ENCODE measurements at regions not wholly inside any gene's neighbourhood (a gene's known extent, or its start where the extent isn't known, plus 50 kb on each side); places are given as distances from the start of the nearest gene placed in this dataset.

DNA sequence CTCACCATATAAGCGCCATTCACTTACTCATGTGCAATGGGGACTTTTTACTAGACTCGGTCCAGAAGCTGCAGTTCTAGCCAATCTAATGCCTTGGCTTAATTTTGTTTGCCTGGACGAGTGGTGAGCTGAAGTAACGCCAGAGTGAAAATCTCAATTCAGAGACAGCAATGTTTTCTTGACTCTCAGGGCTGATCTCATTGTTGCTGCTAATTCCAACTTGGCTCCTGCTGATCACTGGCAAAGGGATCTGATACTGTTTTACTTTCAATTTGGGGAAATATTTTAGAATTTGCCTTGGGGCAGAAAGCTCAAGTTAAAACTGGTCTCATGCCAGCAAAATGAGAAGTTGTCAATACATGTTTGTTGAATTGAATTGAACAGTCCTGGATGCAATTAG lies 906.6 kb upstream of the CDH2 start:
- no peak overlapping the region for H3K4me3 ChIP-seq (ENCODE audit: low read depth in 1 of 2, low read length in 2 of 2)
- H3K4me1 ChIP-seq (ENCODE audit: insufficient read depth, low read length), result no peaks in the 10 kb centered on the region; the same call in 1 of the 2 replicates
- H3K9ac ChIP-seq (ENCODE audit: low read depth, low read length), result no peak overlapping the region
- no peak overlapping the region for H3K27ac ChIP-seq (ENCODE audit: low read length)
- H3K79me2 ChIP-seq (ENCODE audit: insufficient read depth, low read length), result no peaks in the 10 kb centered on the region
- H3K27me3 ChIP-seq (ENCODE audit: insufficient read depth, low read length, poor library complexity), result no peaks in the 10 kb centered on the region
- H3K36me3 ChIP-seq (ENCODE audit: insufficient read depth, low read length), result no peaks in the 10 kb centered on the region
- no peaks in the 10 kb centered on the region for H3K9me3 ChIP-seq (ENCODE audit: insufficient read depth, low read length, severe bottlenecking)
- no peaks in the 10 kb centered on the region for H4K20me1 ChIP-seq (ENCODE audit: insufficient read depth, low read length)
- no peak for DNase-seq
- no peak for ATAC-seq (ENCODE audit: insufficient read depth, low read depth)
- H2AFZ ChIP-seq (ENCODE audit: low read depth, low read length), result no peak overlapping the region
- H3K4me2 ChIP-seq (ENCODE audit: insufficient read depth, low read length), result no peak overlapping the region
- TF ChIP-seq, protein P1, sequence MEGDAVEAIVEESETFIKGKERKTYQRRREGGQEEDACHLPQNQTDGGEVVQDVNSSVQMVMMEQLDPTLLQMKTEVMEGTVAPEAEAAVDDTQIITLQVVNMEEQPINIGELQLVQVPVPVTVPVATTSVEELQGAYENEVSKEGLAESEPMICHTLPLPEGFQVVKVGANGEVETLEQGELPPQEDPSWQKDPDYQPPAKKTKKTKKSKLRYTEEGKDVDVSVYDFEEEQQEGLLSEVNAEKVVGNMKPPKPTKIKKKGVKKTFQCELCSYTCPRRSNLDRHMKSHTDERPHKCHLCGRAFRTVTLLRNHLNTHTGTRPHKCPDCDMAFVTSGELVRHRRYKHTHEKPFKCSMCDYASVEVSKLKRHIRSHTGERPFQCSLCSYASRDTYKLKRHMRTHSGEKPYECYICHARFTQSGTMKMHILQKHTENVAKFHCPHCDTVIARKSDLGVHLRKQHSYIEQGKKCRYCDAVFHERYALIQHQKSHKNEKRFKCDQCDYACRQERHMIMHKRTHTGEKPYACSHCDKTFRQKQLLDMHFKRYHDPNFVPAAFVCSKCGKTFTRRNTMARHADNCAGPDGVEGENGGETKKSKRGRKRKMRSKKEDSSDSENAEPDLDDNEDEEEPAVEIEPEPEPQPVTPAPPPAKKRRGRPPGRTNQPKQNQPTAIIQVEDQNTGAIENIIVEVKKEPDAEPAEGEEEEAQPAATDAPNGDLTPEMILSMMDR (IDR thresholded peaks at IDR 0.05; ENCODE audit: borderline replicate concordance, extremely low read depth, low read length, poor library complexity, severe bottlenecking), result no peak
- TF ChIP-seq EZH2 (IDR thresholded peaks at IDR 0.05; ENCODE audit: borderline replicate concordance, low read depth, low read length, severe bottlenecking), result no peak

DNA sequence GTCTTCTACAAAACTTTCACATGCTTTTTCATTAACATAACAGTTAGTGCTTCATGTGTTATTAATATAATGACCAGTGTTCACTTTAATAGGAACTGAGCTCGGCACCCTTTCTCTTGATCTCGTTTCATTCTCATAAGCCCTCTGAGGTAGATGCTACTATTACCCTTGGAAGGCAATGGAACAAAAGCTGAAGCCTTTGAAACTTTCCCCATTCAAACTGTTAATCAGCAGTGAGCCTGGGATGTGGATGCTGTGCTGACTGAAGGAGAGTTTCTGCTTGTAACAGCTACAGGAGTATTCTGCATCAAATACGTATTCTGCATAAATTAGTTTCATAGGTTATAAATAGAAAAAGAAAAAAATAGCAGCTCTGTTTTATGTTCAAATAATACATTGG lies 904.0 kb upstream of the CDH2 start:
- TF ChIP-seq EZH2 (IDR thresholded peaks at IDR 0.05; ENCODE audit: borderline replicate concordance, low read depth, low read length, severe bottlenecking), result no peak
- TF ChIP-seq, protein P1 (IDR thresholded peaks at IDR 0.05; ENCODE audit: borderline replicate concordance, extremely low read depth, low read length, poor library complexity, severe bottlenecking), result no peak
- H3K9ac ChIP-seq (ENCODE audit: low read depth, low read length), result no peak overlapping the region
- H3K9me3 ChIP-seq (ENCODE audit: insufficient read depth, low read length, severe bottlenecking), result no peaks in the 10 kb centered on the region
- DNase-seq (no peak), ATAC-seq (ENCODE audit: insufficient read depth, low read depth) (no peak)
- H3K79me2 ChIP-seq (ENCODE audit: insufficient read depth, low read length), result no peaks in the 10 kb centered on the region
- H3K36me3 ChIP-seq (ENCODE audit: insufficient read depth, low read length), result no peaks in the 10 kb centered on the region
- no peaks in the 10 kb centered on the region for H4K20me1 ChIP-seq (ENCODE audit: insufficient read depth, low read length)
- no peak overlapping the region for H3K4me2 ChIP-seq (ENCODE audit: insufficient read depth, low read length)
- peaks cover 4% of the 10 kb centered on the region; the same call in 1 of the 2 replicates for H3K4me1 ChIP-seq (ENCODE audit: insufficient read depth, low read length)
- no peaks in the 10 kb centered on the region for H3K27me3 ChIP-seq (ENCODE audit: insufficient read depth, low read length, poor library complexity)
- no peak overlapping the region for H3K27ac ChIP-seq (ENCODE audit: low read length)
- H3K4me3 ChIP-seq (ENCODE audit: low read depth in 1 of 2, low read length in 2 of 2), result no peak overlapping the region
- no peak overlapping the region for H2AFZ ChIP-seq (ENCODE audit: low read depth, low read length)

DNA sequence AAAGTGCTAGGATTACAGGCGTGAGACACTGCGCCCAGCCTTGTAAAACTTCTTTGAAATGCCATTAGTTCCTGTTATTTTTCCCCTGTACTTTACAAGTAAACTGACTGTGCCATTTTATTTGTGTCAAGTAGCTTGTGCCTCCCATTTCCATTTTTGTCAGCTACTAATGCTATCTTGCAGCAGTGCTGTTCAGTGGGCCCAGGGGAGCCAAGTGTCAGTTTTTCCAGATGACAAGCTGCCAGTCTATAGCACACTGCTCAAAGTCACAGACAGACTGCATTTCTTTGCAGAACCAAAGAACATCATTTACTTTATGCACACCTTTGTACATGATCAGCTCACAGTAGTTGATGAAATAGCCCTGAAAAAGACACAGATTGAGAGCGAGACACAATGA lies 901.3 kb upstream of the CDH2 start:
- TF ChIP-seq EZH2 (IDR thresholded peaks at IDR 0.05; ENCODE audit: borderline replicate concordance, low read depth, low read length, severe bottlenecking), result no peak
- TF ChIP-seq, protein P1 (IDR thresholded peaks at IDR 0.05; ENCODE audit: borderline replicate concordance, extremely low read depth, low read length, poor library complexity, severe bottlenecking), result no peak
- Histone ChIP-seq H3K79me2 (ENCODE audit: insufficient read depth, low read length) (no peaks in the 10 kb centered on the region), H3K9me3 (ENCODE audit: insufficient read depth, low read length, severe bottlenecking) (no peaks in the 10 kb centered on the region), H3K4me2 (ENCODE audit: insufficient read depth, low read length) (no peak overlapping the region), H2AFZ (ENCODE audit: low read depth, low read length) (peak overlapping the region; percentile 48), H3K27ac (ENCODE audit: low read length) (no peak overlapping the region), H3K27me3 (ENCODE audit: insufficient read depth, low read length, poor library complexity) (no peaks in the 10 kb centered on the region), H3K4me3 (ENCODE audit: low read depth in 1 of 2, low read length in 2 of 2) (no peak overlapping the region), H3K4me1 (ENCODE audit: insufficient read depth, low read length) (peaks cover 4% of the 10 kb centered on the region; the same call in 1 of the 2 replicates), H4K20me1 (ENCODE audit: insufficient read depth, low read length) (no peaks in the 10 kb centered on the region), H3K36me3 (ENCODE audit: insufficient read depth, low read length) (no peaks in the 10 kb centered on the region), H3K9ac (ENCODE audit: low read depth, low read length) (no peak overlapping the region)
- DNase-seq (peak; percentile 19), ATAC-seq (ENCODE audit: insufficient read depth, low read depth) (0 out of 3 replicates have a peak, but pooled peaks have one; percentile 24)

DNA sequence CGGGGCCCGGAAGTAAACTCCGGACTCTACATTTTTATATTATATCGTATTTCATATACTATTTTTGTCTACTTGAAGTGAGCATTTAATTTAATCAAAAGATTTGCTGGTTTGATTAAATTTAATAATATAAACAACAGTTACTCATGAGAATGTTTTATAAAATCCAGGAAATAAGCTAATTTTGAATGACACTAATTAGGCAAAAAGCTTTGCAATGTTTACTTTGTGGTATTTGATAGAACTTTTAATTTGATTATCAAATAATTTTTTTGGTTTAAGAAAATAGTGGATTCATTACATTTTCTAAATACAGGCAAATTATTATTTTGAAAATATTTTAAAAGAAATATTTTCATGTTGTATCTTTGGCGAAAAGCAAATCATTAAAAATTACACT lies 900.4 kb upstream of the CDH2 start:
- Histone ChIP-seq H2AFZ (ENCODE audit: low read depth, low read length) (no peak overlapping the region), H3K9me3 (ENCODE audit: insufficient read depth, low read length, severe bottlenecking) (no peaks in the 10 kb centered on the region), H3K4me3 (ENCODE audit: low read depth in 1 of 2, low read length in 2 of 2) (no peak overlapping the region), H3K79me2 (ENCODE audit: insufficient read depth, low read length) (no peaks in the 10 kb centered on the region), H3K4me2 (ENCODE audit: insufficient read depth, low read length) (no peak overlapping the region), H3K27ac (ENCODE audit: low read length) (no peak overlapping the region), H3K36me3 (ENCODE audit: insufficient read depth, low read length) (no peaks in the 10 kb centered on the region), H3K27me3 (ENCODE audit: insufficient read depth, low read length, poor library complexity) (no peaks in the 10 kb centered on the region), H4K20me1 (ENCODE audit: insufficient read depth, low read length) (no peaks in the 10 kb centered on the region), H3K4me1 (ENCODE audit: insufficient read depth, low read length) (peaks cover 4% of the 10 kb centered on the region; the same call in 1 of the 2 replicates), H3K9ac (ENCODE audit: low read depth, low read length) (no peak overlapping the region)
- TF ChIP-seq, protein P1 (IDR thresholded peaks at IDR 0.05; ENCODE audit: borderline replicate concordance, extremely low read depth, low read length, poor library complexity, severe bottlenecking), result no peak
- no peak for TF ChIP-seq EZH2 (IDR thresholded peaks at IDR 0.05; ENCODE audit: borderline replicate concordance, low read depth, low read length, severe bottlenecking)
- ATAC-seq (ENCODE audit: insufficient read depth, low read depth), result no peak
- DNase-seq, result no peak
